HUDEP-2 (cell line): ENCODE measurements at regions not wholly inside any gene's neighbourhood (a gene's known extent, or its start where the extent isn't known, plus 50 kb on each side); places are given as distances from the start of the nearest gene placed in this dataset.
A peak's percentile ranks its signal among the peaks of the same experiment; 100 is the strongest.

Experiments used
- DNase-seq, 76 experiments: peaks; one replicate each; lab custom pipeline; 2025; ENCODE audit not compliant: unreplicated experiment in 76 of 76; lab: John Stamatoyannopoulos, UW

DNA sequence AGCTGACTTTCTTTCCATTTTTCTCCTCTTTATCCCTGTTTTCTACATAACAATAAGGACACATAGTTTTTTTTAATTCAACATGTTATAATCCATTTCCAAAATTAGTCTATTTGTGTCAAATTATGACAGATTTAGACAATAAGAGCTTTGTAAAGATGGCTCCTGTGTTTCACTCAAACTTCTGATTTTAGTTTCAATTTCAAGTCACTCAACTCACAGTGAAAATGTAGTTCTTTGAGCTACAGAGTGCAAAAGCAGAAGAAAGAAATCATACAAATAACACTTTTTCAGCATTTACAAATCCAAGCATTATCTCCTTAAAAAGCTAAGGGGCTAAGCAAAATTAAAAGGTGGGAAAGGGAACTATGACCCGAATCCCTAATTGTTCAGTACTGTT, 340.7 kb upstream of the TRIB2 start:
- DNase-seq, result no peak

DNA sequence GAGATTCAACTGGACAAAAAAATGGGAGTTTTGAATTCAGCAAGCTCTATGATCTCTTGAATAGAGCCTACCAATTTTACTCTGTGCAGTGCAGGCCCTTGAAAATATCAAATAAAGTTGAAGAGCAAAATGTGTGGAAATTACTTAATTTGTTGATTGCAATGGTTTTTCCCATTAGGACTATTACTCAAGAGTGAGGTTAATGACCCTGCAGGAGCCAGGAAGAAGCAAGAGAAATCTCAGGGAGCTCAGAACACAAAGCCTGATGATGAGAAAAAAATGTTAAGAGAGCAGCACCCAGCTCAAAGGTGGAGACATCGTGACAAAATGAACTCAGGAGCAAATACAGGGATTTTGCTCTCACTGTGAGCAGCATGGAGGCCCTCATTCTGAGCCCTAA, 337.6 kb upstream of the TRIB2 start:
- DNase-seq, result no peak

- DNase-seq, result peak in 1 of 76 experiments; percentile 2
Observed at GRCh38 chr2:12381543-12382325, 335.0 kb upstream of the TRIB2 start.

- DNase-seq, result no peak
Observed at GRCh38 chr2:12382366-12382765, 334.4 kb upstream of the TRIB2 start.

- DNase-seq, result no peak
Observed at GRCh38 chr2:12389344-12390045, 327.2 kb upstream of the TRIB2 start.

- DNase-seq, result no peak
Observed at GRCh38 chr2:12391116-12391515, 325.6 kb upstream of the TRIB2 start.

DNA sequence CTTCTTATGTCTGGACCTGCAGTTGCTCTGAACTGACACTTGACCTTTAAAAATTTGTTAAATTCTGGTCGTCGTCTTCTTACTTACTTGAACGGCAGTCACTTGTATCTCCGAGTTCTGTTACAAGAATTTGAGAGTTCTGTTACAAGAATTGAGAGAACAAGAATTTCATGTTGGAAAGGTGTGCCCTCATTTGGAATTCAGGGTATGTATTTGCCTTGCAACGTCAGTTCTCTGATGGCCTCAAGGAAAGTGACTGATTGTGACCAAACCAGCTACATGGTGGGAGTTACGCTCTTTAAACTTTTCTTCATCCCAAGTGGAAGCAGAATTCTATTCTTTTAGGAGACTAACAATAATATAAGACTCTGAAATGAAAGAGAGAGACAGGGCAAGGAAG, 320.0 kb upstream of the TRIB2 start:
- DNase-seq, result no peak

DNA sequence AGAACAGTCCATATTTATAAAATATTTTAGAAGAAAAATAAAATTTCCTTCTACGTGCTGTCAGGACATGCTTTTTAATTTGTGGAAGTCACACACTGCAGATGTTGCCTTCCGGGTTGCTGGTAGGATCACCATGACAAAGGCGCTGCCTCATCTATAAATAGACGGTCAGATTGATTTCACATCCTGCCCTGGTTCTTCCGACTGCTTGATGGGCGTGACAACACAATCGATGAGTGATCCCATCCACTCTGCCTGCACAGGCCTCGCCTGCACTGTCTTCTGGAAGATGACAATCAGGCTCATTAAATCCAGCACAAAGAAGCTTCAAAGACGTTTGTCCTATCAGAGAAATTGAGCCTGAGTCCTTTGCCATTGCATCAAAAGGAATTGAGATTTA, 318.9 kb upstream of the TRIB2 start:
- no peak for DNase-seq

DNA sequence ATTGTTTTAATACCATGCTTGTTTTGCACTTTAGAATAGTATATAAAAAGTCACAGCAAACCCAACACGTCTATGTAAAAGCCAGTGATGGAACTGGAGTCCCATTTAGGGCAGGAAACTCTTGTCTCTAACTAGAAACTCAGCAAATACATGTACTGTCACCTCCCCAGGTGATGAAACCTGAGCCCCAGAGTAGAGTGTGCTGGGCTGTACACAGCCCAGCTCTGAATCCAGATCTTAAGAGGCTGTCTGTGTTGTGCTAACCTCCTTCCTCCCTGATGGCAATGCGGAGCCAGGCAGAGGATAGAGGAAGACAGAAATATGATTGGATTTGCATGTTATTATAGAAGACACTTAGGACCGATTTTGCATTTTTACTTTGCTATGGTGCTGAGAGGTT, 317.5 kb upstream of the TRIB2 start:
- no peak for DNase-seq

- no peak for DNase-seq
Observed at GRCh38 chr2:12400543-12400942, 316.2 kb upstream of the TRIB2 start.

GRCh38 chr2:12402440-12403139, 314.1 kb upstream of the TRIB2 start:
- DNase-seq, result no peak

GRCh38 chr2:12404497-12404896, 312.2 kb upstream of the TRIB2 start:
- DNase-seq, result no peak

DNA sequence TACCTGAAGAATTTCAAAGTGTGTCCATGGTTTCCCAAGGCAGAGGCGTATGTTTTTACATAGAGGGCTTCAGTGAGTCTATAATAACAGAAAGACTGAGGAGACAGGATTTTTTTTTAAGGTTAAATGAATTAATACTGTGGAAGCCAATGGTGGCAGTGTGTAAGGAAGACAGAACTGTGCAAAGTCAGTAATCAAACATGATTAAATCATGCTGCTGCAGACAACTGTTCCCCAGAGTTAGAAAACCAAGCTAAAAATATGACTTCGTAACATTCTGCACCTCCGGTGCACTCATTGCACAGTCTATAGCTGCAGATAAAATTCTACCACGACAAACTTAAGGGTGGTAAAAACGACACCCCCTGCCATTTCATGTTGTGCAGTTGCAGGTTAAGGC, 309.6 kb upstream of the TRIB2 start:
- no peak for DNase-seq

DNA sequence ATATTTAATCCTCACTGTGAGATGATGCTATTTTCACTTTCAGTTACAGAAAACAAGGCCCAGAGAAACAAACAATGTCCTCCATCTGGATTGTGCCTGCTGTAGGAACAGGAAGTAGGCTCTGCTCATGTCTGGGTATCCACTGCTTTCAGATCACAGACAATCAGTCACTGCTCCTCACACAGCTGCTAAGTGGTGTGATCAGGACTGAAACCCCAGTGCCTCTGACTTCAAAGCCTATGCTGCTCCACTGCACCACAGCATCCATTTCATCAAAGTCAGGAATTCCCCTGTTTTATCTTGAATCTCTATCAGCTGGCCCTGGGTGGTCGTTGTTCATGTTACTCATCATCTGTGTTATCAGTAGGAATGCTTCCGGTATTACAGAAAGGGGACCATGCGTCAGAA, 303.8 kb upstream of the TRIB2 start:
- DNase-seq, result no peak

- no peak for DNase-seq
Observed at GRCh38 chr2:12415536-12415935, 301.2 kb upstream of the TRIB2 start.

DNA sequence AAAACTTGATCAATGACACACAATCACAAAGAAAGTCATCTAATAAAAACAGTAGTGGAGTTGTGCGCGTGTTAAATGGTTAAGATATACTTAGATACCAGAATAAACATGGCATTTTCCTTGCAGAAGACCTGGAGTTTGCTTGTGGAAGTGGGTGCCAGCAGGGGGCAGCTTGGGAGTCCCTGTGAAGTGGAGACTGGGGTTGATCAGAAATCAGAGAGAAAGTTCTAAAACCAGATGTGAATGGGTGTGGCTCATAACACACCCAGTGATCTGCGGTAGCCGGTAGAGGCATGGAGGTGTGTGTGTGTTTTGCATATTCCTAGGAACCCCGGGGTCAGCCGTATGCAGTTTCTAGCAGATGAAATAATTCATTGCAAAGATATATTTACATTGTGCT, 300.1 kb upstream of the TRIB2 start:
- DNase-seq, result peak in 49 of 76 experiments; percentile 2 to 63 (median 26)

DNA sequence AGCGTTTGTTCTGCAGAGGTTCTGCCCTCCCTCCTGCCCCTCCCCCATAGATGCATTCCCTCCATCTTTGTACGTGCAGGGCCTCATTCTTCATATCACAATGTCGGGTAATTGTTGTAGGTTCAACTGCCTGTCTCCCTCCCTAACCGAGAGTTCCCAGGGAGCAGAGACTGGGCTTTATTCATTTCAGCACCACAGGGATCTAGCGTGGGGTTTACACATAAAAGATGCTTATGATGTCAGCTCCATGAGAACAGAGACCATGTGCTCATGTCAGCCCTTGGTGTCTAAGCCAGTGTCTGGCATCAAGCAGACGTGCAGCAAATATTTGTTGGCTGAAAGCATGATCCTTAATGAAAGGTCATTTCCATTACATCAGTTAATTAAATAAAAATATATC, 298.9 kb upstream of the TRIB2 start:
- DNase-seq, result no peak

- DNase-seq, result no peak
Observed at GRCh38 chr2:12419803-12420202, 296.9 kb upstream of the TRIB2 start.

GRCh38 chr2:12421046-12421445, 295.7 kb upstream of the TRIB2 start:
- no peak for DNase-seq

DNA sequence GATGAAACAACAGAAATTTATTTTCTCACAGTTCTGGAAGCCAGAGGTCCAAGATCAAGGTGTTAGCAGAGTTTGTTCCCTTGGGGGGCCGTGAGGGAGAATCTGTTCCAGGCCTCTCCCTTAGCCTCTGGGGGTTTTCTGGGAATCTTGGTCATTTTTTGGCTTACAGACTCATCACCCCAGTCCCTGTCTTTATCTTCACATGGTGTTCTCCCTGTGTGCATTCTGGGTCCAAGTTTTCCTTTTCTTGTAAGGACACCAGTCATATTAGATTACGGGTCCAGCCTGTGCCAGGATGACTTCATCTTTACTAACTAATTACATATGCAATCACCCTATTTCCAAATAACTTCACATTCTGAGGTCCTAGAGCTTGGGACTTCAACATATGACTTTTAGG, 292.5 kb upstream of the TRIB2 start:
- DNase-seq, result no peak

- DNase-seq, result no peak
Observed at GRCh38 chr2:12424809-12425208, 291.9 kb upstream of the TRIB2 start.

- DNase-seq, result no peak
Observed at GRCh38 chr2:12428324-12428723, 288.4 kb upstream of the TRIB2 start.
